K562 (cell line): ENCODE measurements at regions not wholly inside any gene's neighbourhood (a gene's known extent, or its start where the extent isn't known, plus 50 kb on each side); places are given as distances from the start of the nearest gene placed in this dataset.

ENCODE experiments used
- ATAC-seq: fragments of 200-7000 bp; cut with Tn5 transposase; 3 replicates; pipeline ENCODE4 v1.9.1; 2020; ENCODE audit warnings: moderate library complexity
- BruUV-seq: library from RNA; stranded (reverse); fragments of 400-500 nt; replicated peaks from 2 replicates; lab custom pipeline; 2021; lab: Mats Ljungman, UMichigan
- CTCF ChIA-PET: fragments of 300-600 bp; formaldehyde crosslinking; extraction: SDS; loops from one replicate; lab custom pipeline; 2021; ENCODE audit warnings: low intra/inter-chr PET ratio; lab: Yijun Ruan, JAX
- POLR2A ChIA-PET: fragments of 300-600, 350-650 bp; sonication (Branson Sonifier 250); formaldehyde crosslinking; extraction: SDS; loops from one replicate; lab custom pipeline; 2021; ENCODE audit warnings: antibody characterized with exemption, inconsistent platforms; lab: Yijun Ruan, JAX
- DNase-seq, 4 experiments: peaks; one replicate each; pipeline versions ENCODE4 v3.0.0 to v3.0.0-alpha.2; 2011 to 2018; ENCODE audit warnings: low spot score in 3 of 4, mixed read lengths in 3 of 4; ENCODE audit errors: extremely low read depth in 1 of 4
- FAIRE-seq: peaks from 2 replicates; lab custom pipeline; 2011; peaks lifted over from hg19 to GRCh38; lab: Jason Lieb, UNC
- H2AFZ ChIP-seq: 2 replicates; pipeline ENCODE4 v1.6.0; 2011; ENCODE audit warnings: low read depth, low read length, control low read depth, inconsistent platforms
- H3K27ac ChIP-seq: fragments of 200-600 bp; 3 replicates; pipeline ENCODE4 v1.8.0; 2011; ENCODE audit warnings: low read depth, mild to moderate bottlenecking, control low read depth, inconsistent platforms, low read length, moderate library complexity, mixed read lengths; ENCODE audit errors: extremely low read depth
- H3K27me3 ChIP-seq, 2 experiments: fragments of 300-600 bp in 1 of 2; 2 replicates in 1 of 2; 3 replicates in 1 of 2; pipeline versions ENCODE4 v1.6.0 to v1.8.0; 2011; ENCODE audit warnings: inconsistent platforms in 2 of 2, low read length in 2 of 2, mild to moderate bottlenecking in 1 of 2, mixed read lengths in 1 of 2, moderate library complexity in 1 of 2; ENCODE audit not compliant: control insufficient read depth in 2 of 2, insufficient read depth in 2 of 2
- H3K36me3 ChIP-seq: fragments of 300-600 bp; 3 replicates; pipeline ENCODE4 v1.8.0; 2011; ENCODE audit warnings: mild to moderate bottlenecking, low read length, inconsistent platforms; ENCODE audit not compliant: control insufficient read depth, insufficient read depth
- H3K4me1 ChIP-seq, 2 experiments: fragments of 200-600 bp in 1 of 2; replicated peaks in 1 of 2; 2 replicates in 1 of 2; 3 replicates in 1 of 2; pipeline versions ENCODE4 v1.5.1 to v1.8.0; 2011; ENCODE audit warnings: inconsistent platforms in 2 of 2, low read length in 2 of 2, mild to moderate bottlenecking in 1 of 2, mixed read lengths in 1 of 2, moderate library complexity in 1 of 2; ENCODE audit not compliant: control insufficient read depth in 2 of 2, insufficient read depth in 2 of 2
- H3K4me2 ChIP-seq: 2 replicates; pipeline ENCODE4 v1.6.1; 2011; ENCODE audit warnings: low read length, control low read depth, inconsistent platforms, mixed read lengths; ENCODE audit not compliant: insufficient read depth
- H3K4me3 ChIP-seq: fragments of 200-600 bp; sonication (generic), shearing (Covaris generic); 2 replicates; pipeline ENCODE4 v1.5.1; 2016; ENCODE audit warnings: control low read depth, inconsistent platforms
- H3K79me2 ChIP-seq: fragments of 200-600 bp; 3 replicates; pipeline ENCODE4 v1.8.0; 2011; ENCODE audit warnings: low read length, inconsistent platforms; ENCODE audit not compliant: control insufficient read depth, insufficient read depth
- H3K9ac ChIP-seq, 2 experiments: 2 replicates each; pipeline versions ENCODE4 v1.6.0 to v1.6.1; 2011; ENCODE audit warnings: low read depth in 2 of 2, low read length in 2 of 2, control low read depth in 1 of 2, inconsistent platforms in 1 of 2, mild to moderate bottlenecking in 1 of 2, mixed read lengths in 1 of 2; ENCODE audit not compliant: insufficient read depth in 1 of 2
- H3K9me1 ChIP-seq: one replicate; pipeline ENCODE4 v1.6.0; 2011; ENCODE audit warnings: inconsistent platforms, mild to moderate bottlenecking, low read length, moderate library complexity; ENCODE audit not compliant: control insufficient read depth, insufficient read depth
- H3K9me3 ChIP-seq: replicated peaks from 2 replicates; pipeline ENCODE4 v1.5.1; 2011; ENCODE audit warnings: low read depth, low read length, inconsistent platforms; ENCODE audit not compliant: control insufficient read depth, insufficient read depth
- H4K20me1 ChIP-seq: replicated peaks from 2 replicates; pipeline ENCODE4 v1.6.1; 2011; ENCODE audit warnings: low read length, inconsistent platforms, mixed read lengths; ENCODE audit not compliant: control insufficient read depth, insufficient read depth
- GATA2 ChIP-seq: sonication (generic); formaldehyde crosslinking; IDR thresholded peaks from 2 replicates; pipeline ENCODE4 v1.4.0; 2020; ENCODE audit warnings: mild to moderate bottlenecking, missing genetic modification reagents
- HNRNPH1 ChIP-seq: fragments of 200-400 bp; formaldehyde crosslinking; optimal IDR thresholded peaks from 2 replicates; pipeline ENCODE3; 2017; ENCODE audit warnings: low read depth, mild to moderate bottlenecking, low read length, moderate library complexity
- KDM4B ChIP-seq, 2 experiments: fragments of 450-650 bp in 1 of 2; sonication (generic) in 1 of 2; IDR thresholded peaks; 2 replicates each; pipeline ENCODE4 v1.6.1; 2016 to 2017; ENCODE audit warnings: borderline replicate concordance in 2 of 2, antibody characterized with exemption in 1 of 2, low read depth in 1 of 2, mild to moderate bottlenecking in 1 of 2
- LEF1 ChIP-seq: fragments of 450-650 bp; IDR thresholded peaks from 2 replicates; pipeline ENCODE4 v1.6.1; 2016; ENCODE audit warnings: mild to moderate bottlenecking
- MAX ChIP-seq: sonication (generic); formaldehyde crosslinking; IDR thresholded peaks from 2 replicates; pipeline ENCODE4 v1.9.0; 2022; ENCODE audit warnings: mild to moderate bottlenecking, missing genetic modification reagents
- MECOM ChIP-seq: fragments of 250-450 bp; sonication (Bioruptor Pico); IDR thresholded peaks from 2 replicates; pipeline ENCODE4 v1.8.0; 2022; ENCODE audit warnings: inconsistent platforms
- TRIM28 ChIP-seq: fragments of 450-650 bp; IDR thresholded peaks from 2 replicates; pipeline ENCODE4 v1.6.1; 2017
- ZNF175 ChIP-seq: fragments of 200-800 bp; sonication (Bioruptor generic); IDR thresholded peaks from 2 replicates; pipeline ENCODE4 v1.6.1; 2016; ENCODE audit warnings: low read depth, mild to moderate bottlenecking, missing genetic modification characterization, missing compliant biosample characterization
- ZNF280B ChIP-seq: fragments of 250-450 bp; sonication (Bioruptor Pico); IDR thresholded peaks from 2 replicates; pipeline ENCODE4 v1.5.1; 2021; ENCODE audit warnings: mild to moderate bottlenecking
- ZNF76 ChIP-seq: fragments of 250-450 bp; sonication (Bioruptor Pico); IDR thresholded peaks from 2 replicates; pipeline ENCODE4 v1.4.0; 2020; ENCODE audit warnings: mild to moderate bottlenecking, moderate library complexity, borderline replicate concordance
- WGBS: fragments of 100-300 bp; shearing (Covaris generic); methylation state at CpG from one replicate; pipeline ENCODE4 v1.1.6; 2016; ENCODE audit warnings: low coverage, mixed read lengths; ENCODE audit not compliant: insufficient coverage; ENCODE audit errors: missing lambda C conversion rate; 5-methylcytosine and 5-hydroxymethylcytosine counted together
- in situ Hi-C: fragments of 300-500 bp; cut with MboI; formaldehyde crosslinking; loops from 4 replicates; pipeline ENCODE4 v1.15.0; 2018; ENCODE audit warnings: inconsistent platforms, mixed read lengths
- intact Hi-C: fragments of 100-400 bp; cut with micrococcal nuclease; formaldehyde crosslinking; loops from 2 replicates; pipeline ENCODE4 v1.14.2; 2022

GRCh38 chr18:7333025-7333562 lies 102.2 kb downstream of the LRRC30 start:
- ATAC-seq, result no peak
- Histone ChIP-seq H3K4me2 (no peak overlapping the region), H3K79me2 (no peaks in the 10 kb centered on the region), H3K4me1 (no peaks in the 10 kb centered on the region), H3K9ac (no peak overlapping the region), H3K27ac (no peak overlapping the region), H2AFZ (no peak overlapping the region), H3K27me3 (peaks cover 0 to 11% of the 10 kb centered on the region in 2 experiments; a peak in 1 of 5 replicates), H4K20me1 (no peaks in the 10 kb centered on the region), H3K9me3 (no peaks in the 10 kb centered on the region), H3K9me1 (no peaks in the 10 kb centered on the region), H3K36me3 (no peaks in the 10 kb centered on the region), H3K4me3 (no peak overlapping the region)
- in situ Hi-C loops, result no loop called here
- no peak for DNase-seq
- intact Hi-C loops, result no loop called here
- POLR2A ChIA-PET, result no interaction called here
- WGBS, result 0% methylated on average over 5 of the region's 5 CpGs
- BruUV-seq, result no TSS peak
- TF ChIP-seq MAX (CRISPR knock-in tag) (no peak), LEF1 (no peak), ZNF76 (CRISPR knock-in tag) (no peak), ZNF280B (CRISPR knock-in tag) (no peak), GATA2 (no peak), TRIM28 (no peak), KDM4B (IDR thresholded peaks at IDR 0.05; ENCODE audit: borderline replicate concordance in 2 of 2, low read depth in 1 of 2) (no peak), ZNF175 (CRISPR knock-in tag) (no peak), HNRNPH1 (no peak), MECOM (CRISPR knock-in tag) (no peak)
- CTCF ChIA-PET, result no interaction called here
- no peak for FAIRE-seq
